Lower lobe of right lung (tissue), 2 donors: ENCODE measurements at regions not wholly inside any gene's neighbourhood (a gene's known extent, or its start where the extent isn't known, plus 50 kb on each side); places are given as distances from the start of the nearest gene placed in this dataset.
"Not testable (repeated sequence)": the region's sequence is repeated elsewhere in the genome, so short reads cannot be mapped to it uniquely, and the experiment has no call there.

Experiments used
- ATAC-seq, 2 donors: fragments of 200-7000 bp; cut with Tn5 transposase; one replicate each; pipeline ENCODE4 v1.9.1; 2020 to 2022; ENCODE audit warnings: mild to moderate bottlenecking in 2 of 2, moderate library complexity in 2 of 2
- DNase-seq: peaks from one replicate; pipeline ENCODE4 v3.0.0-alpha.2; 2020
- H3K27ac ChIP-seq: fragments of 200-600 bp; one replicate; pipeline ENCODE4 v1.8.0; 2022
- H3K27me3 ChIP-seq: fragments of 200-600 bp; one replicate; pipeline ENCODE4 v1.8.0; 2022; ENCODE audit warnings: low read depth
- H3K36me3 ChIP-seq: fragments of 200-600 bp; one replicate; pipeline ENCODE4 v1.8.0; 2022; ENCODE audit warnings: mild to moderate bottlenecking
- H3K4me1 ChIP-seq: fragments of 200-600 bp; one replicate; pipeline ENCODE4 v1.8.0; 2022
- H3K4me3 ChIP-seq: fragments of 200-600 bp; one replicate; pipeline ENCODE4 v1.8.0; 2022; ENCODE audit warnings: mild to moderate bottlenecking
- H3K9me3 ChIP-seq: fragments of 200-600 bp; one replicate; pipeline ENCODE4 v1.8.0; 2022
- CTCF ChIP-seq: fragments of 200-600 bp; IDR thresholded peaks from one replicate; pipeline ENCODE4 v1.8.0; 2022; ENCODE audit warnings: antibody characterized with exemption, mild to moderate bottlenecking
- intact Hi-C: fragments of 100-400 bp; cut with DNase I; formaldehyde crosslinking; loops from one replicate; pipeline ENCODE4 v1.11.0; 2022
- donor health status: DM: no; HTN: yes; CAD: no; lungs with severe emphysema.

- Histone ChIP-seq H3K27me3 (no peaks in the 10 kb centered on the region), H3K4me3 (no peak overlapping the region), H3K27ac (no peak overlapping the region), H3K4me1 (no peaks in the 10 kb centered on the region), H3K36me3 (no peaks in the 10 kb centered on the region), H3K9me3 (no peaks in the 10 kb centered on the region)
- ATAC-seq (no peak), DNase-seq (no peak)
- intact Hi-C loops, result no loop called here
- no peak for TF ChIP-seq CTCF
Measured at GRCh38 chr12:73531752-73532151, 1005.9 kb upstream of the ATXN7L3B start.

GRCh38 chr12:73547421-73547820, 990.2 kb upstream of the ATXN7L3B start:
- H3K27ac ChIP-seq, result no peak overlapping the region
- H3K27me3 ChIP-seq, result no peaks in the 10 kb centered on the region
- TF ChIP-seq CTCF, result no peak
- H3K9me3 ChIP-seq, result no peaks in the 10 kb centered on the region
- H3K4me1 ChIP-seq, result no peaks in the 10 kb centered on the region
- H3K4me3 ChIP-seq, result no peak overlapping the region
- ATAC-seq, result no peak
- intact Hi-C loops, result no loop called here
- H3K36me3 ChIP-seq, result no peaks in the 10 kb centered on the region
- no peak for DNase-seq

GRCh38 chr12:73585136-73585535, 952.5 kb upstream of the ATXN7L3B start:
- Histone ChIP-seq H3K27ac (no peak overlapping the region), H3K9me3 (peaks cover 4% of the 10 kb centered on the region), H3K27me3 (no peaks in the 10 kb centered on the region), H3K4me3 (no peak overlapping the region), H3K36me3 (no peaks in the 10 kb centered on the region), H3K4me1 (no peaks in the 10 kb centered on the region)
- TF ChIP-seq CTCF, result no peak
- no peak for ATAC-seq
- DNase-seq, result no peak
- intact Hi-C loops, result no loop called here

GRCh38 chr12:73589220-73589619, 948.4 kb upstream of the ATXN7L3B start:
- ATAC-seq (no peak), DNase-seq (no peak)
- H3K4me3 ChIP-seq, result no peak overlapping the region
- H3K27ac ChIP-seq, result no peak overlapping the region
- intact Hi-C loops, result no loop called here
- H3K9me3 ChIP-seq, result peaks cover 4% of the 10 kb centered on the region
- no peak for TF ChIP-seq CTCF
- no peaks in the 10 kb centered on the region for H3K27me3 ChIP-seq
- H3K4me1 ChIP-seq, result no peaks in the 10 kb centered on the region
- H3K36me3 ChIP-seq, result no peaks in the 10 kb centered on the region

GRCh38 chr12:73598626-73599025, 939.0 kb upstream of the ATXN7L3B start:
- Histone ChIP-seq H3K9me3 (no peaks in the 10 kb centered on the region), H3K4me1 (no peaks in the 10 kb centered on the region), H3K27me3 (no peaks in the 10 kb centered on the region), H3K36me3 (no peaks in the 10 kb centered on the region), H3K4me3 (no peak overlapping the region), H3K27ac (no peak overlapping the region)
- intact Hi-C loops, result no loop called here
- DNase-seq (no peak), ATAC-seq (no peak)
- no peak for TF ChIP-seq CTCF

- Histone ChIP-seq H3K36me3 (no peaks in the 10 kb centered on the region), H3K4me3 (no peak overlapping the region), H3K27ac (no peak overlapping the region), H3K4me1 (no peaks in the 10 kb centered on the region), H3K9me3 (no peaks in the 10 kb centered on the region), H3K27me3 (no peaks in the 10 kb centered on the region)
- intact Hi-C loops, result no loop called here
- DNase-seq, result no peak
- no peak for ATAC-seq
- TF ChIP-seq CTCF, result no peak
Measured at GRCh38 chr12:73599268-73599667, 938.4 kb upstream of the ATXN7L3B start.

GRCh38 chr12:73605925-73606324, 931.7 kb upstream of the ATXN7L3B start:
- H3K4me3 ChIP-seq, ATAC-seq, H3K4me1 ChIP-seq, H3K9me3 ChIP-seq, intact Hi-C loops, H3K36me3 ChIP-seq, H3K27ac ChIP-seq, H3K27me3 ChIP-seq: not testable (repeated sequence)
- DNase-seq, result peak; percentile 41
